H9 (cell line): ENCODE measurements at regions not wholly inside any gene's neighbourhood (a gene's known extent, or its start where the extent isn't known, plus 50 kb on each side); places are given as distances from the start of the nearest gene placed in this dataset.

Source experiments
- DNase-seq: peaks from one replicate; pipeline ENCODE4 v3.0.0-alpha.2; 2017
- H2AFZ ChIP-seq: one replicate; pipeline ENCODE4 v1.6.1; 2013; ENCODE audit warnings: mild to moderate bottlenecking, low read length, control low read depth, moderate library complexity
- H2AK5ac ChIP-seq: 2 replicates; pipeline ENCODE4 v1.6.1; 2013; ENCODE audit warnings: low read length, control low read depth, mixed read lengths; ENCODE audit not compliant: insufficient read length
- H2BK120ac ChIP-seq: one replicate; pipeline ENCODE4 v1.6.1; 2013; ENCODE audit warnings: low read depth, mild to moderate bottlenecking, low read length, control low read depth, inconsistent platforms; ENCODE audit not compliant: poor library complexity, severe bottlenecking
- H2BK12ac ChIP-seq: 2 replicates; pipeline ENCODE4 v1.6.1; 2013; ENCODE audit warnings: low read length, control low read depth, mixed read lengths, low read depth; ENCODE audit not compliant: insufficient read length
- H2BK15ac ChIP-seq: 2 replicates; pipeline ENCODE4 v1.6.1; 2013; ENCODE audit warnings: low read depth, low read length, control low read depth
- H2BK20ac ChIP-seq: one replicate; pipeline ENCODE4 v1.6.1; 2013; ENCODE audit warnings: low read depth, mild to moderate bottlenecking, low read length, control low read depth, inconsistent platforms; ENCODE audit not compliant: poor library complexity, severe bottlenecking
- H2BK5ac ChIP-seq: 2 replicates; pipeline ENCODE4 v1.6.1; 2013; ENCODE audit warnings: low read length, control low read depth, mixed read lengths; ENCODE audit not compliant: insufficient read length
- H3K14ac ChIP-seq: 2 replicates; pipeline ENCODE4 v1.6.1; 2013; ENCODE audit warnings: low read length, control low read depth; ENCODE audit not compliant: insufficient read depth
- H3K18ac ChIP-seq: 2 replicates; pipeline ENCODE4 v1.6.1; 2013; ENCODE audit warnings: low read depth, mild to moderate bottlenecking, mixed read lengths, low read length, control low read depth; ENCODE audit not compliant: insufficient read length
- H3K23ac ChIP-seq: 2 replicates; pipeline ENCODE4 v1.6.1; 2013; ENCODE audit warnings: low read length, control low read depth, mixed read lengths, low read depth; ENCODE audit not compliant: insufficient read length
- H3K23me2 ChIP-seq: 2 replicates; pipeline ENCODE4 v1.6.1; 2013; ENCODE audit warnings: low read depth, mild to moderate bottlenecking, mixed read lengths, low read length, control low read depth; ENCODE audit not compliant: insufficient read length, poor library complexity, severe bottlenecking
- H3K27ac ChIP-seq: 2 replicates; pipeline ENCODE4 v1.5.1; 2013; ENCODE audit warnings: low read length, control low read depth, mixed read lengths, low read depth; ENCODE audit not compliant: insufficient read length
- H3K27me3 ChIP-seq: 2 replicates; pipeline ENCODE4 v1.6.1; 2013; ENCODE audit warnings: low read length, control low read depth, inconsistent platforms; ENCODE audit not compliant: insufficient read depth
- H3K4ac ChIP-seq: 2 replicates; pipeline ENCODE4 v1.6.1; 2013; ENCODE audit warnings: low read depth, mild to moderate bottlenecking, control low read depth, inconsistent platforms, low read length, moderate library complexity
- H3K4me1 ChIP-seq: 2 replicates; pipeline ENCODE4 v1.6.1; 2013; ENCODE audit warnings: low read length, control low read depth, inconsistent platforms; ENCODE audit not compliant: insufficient read depth
- H3K4me2 ChIP-seq: 2 replicates; pipeline ENCODE4 v1.6.1; 2013; ENCODE audit warnings: low read length, control low read depth, mixed read lengths; ENCODE audit not compliant: insufficient read length, insufficient read depth
- H3K56ac ChIP-seq: 2 replicates; pipeline ENCODE4 v1.6.1; 2013; ENCODE audit warnings: low read depth, mild to moderate bottlenecking, mixed read lengths, low read length, control low read depth; ENCODE audit not compliant: insufficient read length
- H3K79me1 ChIP-seq: 2 replicates; pipeline ENCODE4 v1.6.1; 2013; ENCODE audit warnings: low read depth, mild to moderate bottlenecking, moderate library complexity, low read length, control low read depth, inconsistent platforms; ENCODE audit not compliant: insufficient read depth, poor library complexity, severe bottlenecking
- H3K79me2 ChIP-seq: 2 replicates; pipeline ENCODE4 v1.6.1; 2013; ENCODE audit warnings: low read length, control low read depth, inconsistent platforms; ENCODE audit not compliant: insufficient read depth
- H3K9ac ChIP-seq: 2 replicates; pipeline ENCODE4 v1.6.1; 2013; ENCODE audit warnings: low read length, control low read depth, mixed read lengths; ENCODE audit not compliant: insufficient read length; ENCODE audit errors: extremely low read depth
- H3K9me3 ChIP-seq: one replicate; pipeline ENCODE4 v1.6.1; 2013; ENCODE audit warnings: low read depth, low read length, inconsistent platforms; ENCODE audit not compliant: control insufficient read depth
- H3T11ph ChIP-seq: one replicate; pipeline ENCODE4 v1.6.1; 2013; ENCODE audit warnings: mild to moderate bottlenecking, low read length, control low read depth, inconsistent platforms
- H4K20me1 ChIP-seq: one replicate; pipeline ENCODE4 v1.6.1; 2013; ENCODE audit not compliant: control insufficient read depth, insufficient read length, insufficient read depth
- H4K5ac ChIP-seq: 2 replicates; pipeline ENCODE4 v1.6.1; 2013; ENCODE audit warnings: low read depth, mild to moderate bottlenecking, mixed read lengths, low read length, control low read depth; ENCODE audit not compliant: insufficient read length
- H4K8ac ChIP-seq: replicated peaks from 2 replicates; pipeline ENCODE4 v1.6.1; 2013; ENCODE audit warnings: low read length, control low read depth, mixed read lengths, low read depth; ENCODE audit not compliant: insufficient read length
- H4K91ac ChIP-seq: 2 replicates; pipeline ENCODE4 v1.6.1; 2013; ENCODE audit warnings: low read depth, mild to moderate bottlenecking, moderate library complexity, mixed read lengths, low read length, control low read depth; ENCODE audit not compliant: insufficient read length
- H3K27ac Mint-ChIP-seq, 3 experiments: 2 replicates in 2 of 3; 3 replicates in 1 of 3; pipeline ENCODE4 v1.8.0; 2020 to 2021; ENCODE audit warnings: mixed read lengths in 3 of 3, mild to moderate bottlenecking in 1 of 3, moderate library complexity in 1 of 3
- H3K27me3 Mint-ChIP-seq: 2 replicates; pipeline ENCODE4 v1.8.0; 2021; ENCODE audit warnings: low read depth, mild to moderate bottlenecking, moderate library complexity, mixed read lengths
- H3K36me3 Mint-ChIP-seq, 3 experiments: 2 replicates in 2 of 3; 3 replicates in 1 of 3; pipeline ENCODE4 v1.8.0; 2020 to 2021; ENCODE audit warnings: low read depth in 3 of 3, mixed read lengths in 3 of 3; ENCODE audit not compliant: insufficient read depth in 1 of 3
- H3K4me1 Mint-ChIP-seq, 2 experiments: 2 replicates each; pipeline ENCODE4 v1.8.0; 2020; ENCODE audit warnings: mixed read lengths in 2 of 2
- H3K4me3 Mint-ChIP-seq, 2 experiments: 2 replicates in 1 of 2; 3 replicates in 1 of 2; pipeline ENCODE4 v1.8.0; 2020 to 2021; ENCODE audit warnings: mild to moderate bottlenecking in 2 of 2, mixed read lengths in 2 of 2, moderate library complexity in 1 of 2
- H3K9me3 Mint-ChIP-seq, 2 experiments: 2 replicates in 1 of 2; 3 replicates in 1 of 2; pipeline ENCODE4 v1.8.0; 2020; ENCODE audit warnings: mild to moderate bottlenecking in 2 of 2, mixed read lengths in 2 of 2, moderate library complexity in 1 of 2
- CTCF ChIP-seq: fragments of 200-600 bp; sonication (generic); conservative IDR thresholded peaks from 3 replicates; pipeline ENCODE4 v1.8.0; 2021; ENCODE audit warnings: antibody characterized with exemption, mild to moderate bottlenecking
- WGBS: extraction: QIAGEN DNeasy Blood & Tissue Kit; methylation state at CpG from one replicate; pipeline ENCODE4 v1.1.7; 2013; ENCODE audit warnings: missing lambda C conversion rate, low lambda C conversion rate, mixed read lengths; ENCODE audit not compliant: insufficient read length; ENCODE audit errors: extremely low coverage; 5-methylcytosine and 5-hydroxymethylcytosine counted together

GRCh38 chr1:30452925-30453324, 270.5 kb downstream of the MATN1 start:
- Histone ChIP-seq H2BK15ac (no peak overlapping the region), H3K23me2 (no peaks in the 10 kb centered on the region), H3K4ac (no peak overlapping the region), H2AFZ (no peak overlapping the region), H4K20me1 (no peaks in the 10 kb centered on the region), H3K9me3 (no peaks in the 10 kb centered on the region), H2BK20ac (no peak overlapping the region), H3K27ac (no peak overlapping the region), H4K91ac (no peak overlapping the region), H3K4me2 (no peak overlapping the region), H4K8ac (no peak overlapping the region), H3K9ac (no peak overlapping the region), H3K79me1 (no peaks in the 10 kb centered on the region), H3K18ac (no peak overlapping the region), H2BK120ac (no peak overlapping the region), H3K23ac (no peak overlapping the region), H2AK5ac (no peak overlapping the region), H3K14ac (no peak overlapping the region), H2BK5ac (no peak overlapping the region), H3K27me3 (no peaks in the 10 kb centered on the region), H3K56ac (no peak overlapping the region), H4K5ac (no peak overlapping the region), H3T11ph (no peak overlapping the region), H3K79me2 (no peaks in the 10 kb centered on the region), H2BK12ac (no peak overlapping the region), H3K4me1 (no peaks in the 10 kb centered on the region)
- Mint-ChIP-seq H3K27ac (no peak overlapping the region), H3K36me3 (no peaks in the 10 kb centered on the region; a peak in 1 of 7 replicates), H3K4me3 (no peak overlapping the region), H3K4me1 (no peaks in the 10 kb centered on the region), H3K27me3 (peaks cover 31% of the 10 kb centered on the region), H3K9me3 (peaks cover 9 to 20% of the 10 kb centered on the region in 2 experiments)
- peak; percentile 2 for DNase-seq
- no peak for TF ChIP-seq CTCF
- no CpG with 5 or more reads among the region's 2 CpGs for WGBS
